ENCODE measurements at regions not wholly inside any gene's neighbourhood (a gene's known extent, or its start where the extent isn't known, plus 50 kb on each side); places are given as distances from the start of the nearest gene placed in this dataset.

DNA sequence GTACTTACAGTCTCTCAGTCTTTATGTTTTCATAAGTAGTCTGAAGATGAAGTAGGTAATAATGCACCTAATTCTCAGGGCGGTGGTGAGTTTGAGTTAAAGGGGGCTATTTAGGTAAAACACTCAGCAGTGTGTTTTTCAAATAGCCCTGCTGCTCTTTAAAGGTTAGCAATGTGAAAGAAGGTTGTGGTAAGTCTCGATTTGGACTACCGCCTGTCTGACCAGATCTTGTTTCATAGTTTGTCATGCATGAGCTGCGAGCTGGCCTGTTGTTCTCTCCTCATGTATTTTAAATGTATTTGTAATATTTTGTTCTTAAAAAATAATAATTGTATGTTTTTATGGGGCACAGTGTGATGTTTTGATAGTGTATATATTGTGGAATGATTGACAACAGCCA lies 340.2 kb downstream of the DHX35 start:
- Histone ChIP-seq H4K20me1 (replicated peaks; ENCODE audit: insufficient read depth) (no peaks in the 10 kb centered on the region), H3K4me3 (no peak overlapping the region), H3K27me3 (ENCODE audit: insufficient read depth) (no peaks in the 10 kb centered on the region), H3K27ac (ENCODE audit: low read depth) (no peak overlapping the region), H3K4me1 (ENCODE audit: insufficient read depth) (no peaks in the 10 kb centered on the region), H3K4me2 (no peak overlapping the region), H2AFZ (no peak overlapping the region), H3K9me2 (ENCODE audit: insufficient read depth) (no peaks in the 10 kb centered on the region), H3K36me3 (ENCODE audit: insufficient read depth) (no peaks in the 10 kb centered on the region), H3K79me2 (replicated peaks; ENCODE audit: insufficient read depth) (no peaks in the 10 kb centered on the region), H3F3A (replicated peaks; ENCODE audit: low read depth) (no peaks in the 10 kb centered on the region)
- Mint-ChIP-seq H3K9me3 (peaks cover under 1% of the 10 kb centered on the region; the same call in 1 of the 3 replicates), H3K4me3 (no peak overlapping the region), H3K36me3 (ENCODE audit: low read depth) (no peaks in the 10 kb centered on the region; the same call in 2 of the 3 replicates), H3K4me1 (peaks cover 3% of the 10 kb centered on the region; the same call in 2 of the 3 replicates), H3K27ac (no peak overlapping the region), H3K27me3 (ENCODE audit: insufficient read depth, low read depth, poor library complexity) (peaks cover 3% of the 10 kb centered on the region)
- DNase-seq (ENCODE audit: low spot score) (no peak), ATAC-seq (no peak)
- TF ChIP-seq JUNB (IDR thresholded peaks at IDR 0.05; ENCODE audit: unreplicated experiment): no peak
- TF ChIP-seq, protein P1, sequence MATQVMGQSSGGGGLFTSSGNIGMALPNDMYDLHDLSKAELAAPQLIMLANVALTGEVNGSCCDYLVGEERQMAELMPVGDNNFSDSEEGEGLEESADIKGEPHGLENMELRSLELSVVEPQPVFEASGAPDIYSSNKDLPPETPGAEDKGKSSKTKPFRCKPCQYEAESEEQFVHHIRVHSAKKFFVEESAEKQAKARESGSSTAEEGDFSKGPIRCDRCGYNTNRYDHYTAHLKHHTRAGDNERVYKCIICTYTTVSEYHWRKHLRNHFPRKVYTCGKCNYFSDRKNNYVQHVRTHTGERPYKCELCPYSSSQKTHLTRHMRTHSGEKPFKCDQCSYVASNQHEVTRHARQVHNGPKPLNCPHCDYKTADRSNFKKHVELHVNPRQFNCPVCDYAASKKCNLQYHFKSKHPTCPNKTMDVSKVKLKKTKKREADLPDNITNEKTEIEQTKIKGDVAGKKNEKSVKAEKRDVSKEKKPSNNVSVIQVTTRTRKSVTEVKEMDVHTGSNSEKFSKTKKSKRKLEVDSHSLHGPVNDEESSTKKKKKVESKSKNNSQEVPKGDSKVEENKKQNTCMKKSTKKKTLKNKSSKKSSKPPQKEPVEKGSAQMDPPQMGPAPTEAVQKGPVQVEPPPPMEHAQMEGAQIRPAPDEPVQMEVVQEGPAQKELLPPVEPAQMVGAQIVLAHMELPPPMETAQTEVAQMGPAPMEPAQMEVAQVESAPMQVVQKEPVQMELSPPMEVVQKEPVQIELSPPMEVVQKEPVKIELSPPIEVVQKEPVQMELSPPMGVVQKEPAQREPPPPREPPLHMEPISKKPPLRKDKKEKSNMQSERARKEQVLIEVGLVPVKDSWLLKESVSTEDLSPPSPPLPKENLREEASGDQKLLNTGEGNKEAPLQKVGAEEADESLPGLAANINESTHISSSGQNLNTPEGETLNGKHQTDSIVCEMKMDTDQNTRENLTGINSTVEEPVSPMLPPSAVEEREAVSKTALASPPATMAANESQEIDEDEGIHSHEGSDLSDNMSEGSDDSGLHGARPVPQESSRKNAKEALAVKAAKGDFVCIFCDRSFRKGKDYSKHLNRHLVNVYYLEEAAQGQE (IDR thresholded peaks at IDR 0.05; ENCODE audit: unreplicated experiment): no peak
- TF ChIP-seq EZH2 (IDR thresholded peaks at IDR 0.05; ENCODE audit: low read depth, unreplicated experiment): no peak
- no peak for TF ChIP-seq NANOG (IDR thresholded peaks at IDR 0.05; ENCODE audit: borderline replicate concordance)
- no peak for TF ChIP-seq POLR2AphosphoS5 (IDR thresholded peaks at IDR 0.05; ENCODE audit: low read depth)
- TF ChIP-seq, protein P2, sequence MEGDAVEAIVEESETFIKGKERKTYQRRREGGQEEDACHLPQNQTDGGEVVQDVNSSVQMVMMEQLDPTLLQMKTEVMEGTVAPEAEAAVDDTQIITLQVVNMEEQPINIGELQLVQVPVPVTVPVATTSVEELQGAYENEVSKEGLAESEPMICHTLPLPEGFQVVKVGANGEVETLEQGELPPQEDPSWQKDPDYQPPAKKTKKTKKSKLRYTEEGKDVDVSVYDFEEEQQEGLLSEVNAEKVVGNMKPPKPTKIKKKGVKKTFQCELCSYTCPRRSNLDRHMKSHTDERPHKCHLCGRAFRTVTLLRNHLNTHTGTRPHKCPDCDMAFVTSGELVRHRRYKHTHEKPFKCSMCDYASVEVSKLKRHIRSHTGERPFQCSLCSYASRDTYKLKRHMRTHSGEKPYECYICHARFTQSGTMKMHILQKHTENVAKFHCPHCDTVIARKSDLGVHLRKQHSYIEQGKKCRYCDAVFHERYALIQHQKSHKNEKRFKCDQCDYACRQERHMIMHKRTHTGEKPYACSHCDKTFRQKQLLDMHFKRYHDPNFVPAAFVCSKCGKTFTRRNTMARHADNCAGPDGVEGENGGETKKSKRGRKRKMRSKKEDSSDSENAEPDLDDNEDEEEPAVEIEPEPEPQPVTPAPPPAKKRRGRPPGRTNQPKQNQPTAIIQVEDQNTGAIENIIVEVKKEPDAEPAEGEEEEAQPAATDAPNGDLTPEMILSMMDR (conservative IDR thresholded peaks at IDR 0.05; ENCODE audit: low read depth in 2 of 2): no peak
- no peak for TF ChIP-seq CREB1 (CRISPR knock-in tag; IDR thresholded peaks at IDR 0.05; ENCODE audit: low read depth)
- TF ChIP-seq STAT1 (IDR thresholded peaks at IDR 0.05; ENCODE audit: unreplicated experiment): no peak

GRCh38 chr20:39299783-39300182 lies 337.6 kb downstream of the DHX35 start:
- Mint-ChIP-seq H3K27me3 (ENCODE audit: insufficient read depth, low read depth, poor library complexity) (peaks cover 3% of the 10 kb centered on the region), H3K9me3 (no peaks in the 10 kb centered on the region), H3K4me3 (no peak overlapping the region), H3K27ac (no peak overlapping the region), H3K4me1 (peaks cover 8% of the 10 kb centered on the region), H3K36me3 (ENCODE audit: low read depth) (no peaks in the 10 kb centered on the region)
- H4K20me1 ChIP-seq (replicated peaks; ENCODE audit: insufficient read depth): no peaks in the 10 kb centered on the region
- no peak overlapping the region for H3K4me2 ChIP-seq
- ATAC-seq: no peak
- H3K4me3 ChIP-seq: no peak overlapping the region
- no peaks in the 10 kb centered on the region for H3K9me2 ChIP-seq (ENCODE audit: insufficient read depth)
- TF ChIP-seq STAT1 (IDR thresholded peaks at IDR 0.05; ENCODE audit: unreplicated experiment) (no peak), JUNB (IDR thresholded peaks at IDR 0.05; ENCODE audit: unreplicated experiment) (no peak), EZH2 (IDR thresholded peaks at IDR 0.05; ENCODE audit: low read depth, unreplicated experiment) (no peak)
- TF ChIP-seq, protein P3, sequence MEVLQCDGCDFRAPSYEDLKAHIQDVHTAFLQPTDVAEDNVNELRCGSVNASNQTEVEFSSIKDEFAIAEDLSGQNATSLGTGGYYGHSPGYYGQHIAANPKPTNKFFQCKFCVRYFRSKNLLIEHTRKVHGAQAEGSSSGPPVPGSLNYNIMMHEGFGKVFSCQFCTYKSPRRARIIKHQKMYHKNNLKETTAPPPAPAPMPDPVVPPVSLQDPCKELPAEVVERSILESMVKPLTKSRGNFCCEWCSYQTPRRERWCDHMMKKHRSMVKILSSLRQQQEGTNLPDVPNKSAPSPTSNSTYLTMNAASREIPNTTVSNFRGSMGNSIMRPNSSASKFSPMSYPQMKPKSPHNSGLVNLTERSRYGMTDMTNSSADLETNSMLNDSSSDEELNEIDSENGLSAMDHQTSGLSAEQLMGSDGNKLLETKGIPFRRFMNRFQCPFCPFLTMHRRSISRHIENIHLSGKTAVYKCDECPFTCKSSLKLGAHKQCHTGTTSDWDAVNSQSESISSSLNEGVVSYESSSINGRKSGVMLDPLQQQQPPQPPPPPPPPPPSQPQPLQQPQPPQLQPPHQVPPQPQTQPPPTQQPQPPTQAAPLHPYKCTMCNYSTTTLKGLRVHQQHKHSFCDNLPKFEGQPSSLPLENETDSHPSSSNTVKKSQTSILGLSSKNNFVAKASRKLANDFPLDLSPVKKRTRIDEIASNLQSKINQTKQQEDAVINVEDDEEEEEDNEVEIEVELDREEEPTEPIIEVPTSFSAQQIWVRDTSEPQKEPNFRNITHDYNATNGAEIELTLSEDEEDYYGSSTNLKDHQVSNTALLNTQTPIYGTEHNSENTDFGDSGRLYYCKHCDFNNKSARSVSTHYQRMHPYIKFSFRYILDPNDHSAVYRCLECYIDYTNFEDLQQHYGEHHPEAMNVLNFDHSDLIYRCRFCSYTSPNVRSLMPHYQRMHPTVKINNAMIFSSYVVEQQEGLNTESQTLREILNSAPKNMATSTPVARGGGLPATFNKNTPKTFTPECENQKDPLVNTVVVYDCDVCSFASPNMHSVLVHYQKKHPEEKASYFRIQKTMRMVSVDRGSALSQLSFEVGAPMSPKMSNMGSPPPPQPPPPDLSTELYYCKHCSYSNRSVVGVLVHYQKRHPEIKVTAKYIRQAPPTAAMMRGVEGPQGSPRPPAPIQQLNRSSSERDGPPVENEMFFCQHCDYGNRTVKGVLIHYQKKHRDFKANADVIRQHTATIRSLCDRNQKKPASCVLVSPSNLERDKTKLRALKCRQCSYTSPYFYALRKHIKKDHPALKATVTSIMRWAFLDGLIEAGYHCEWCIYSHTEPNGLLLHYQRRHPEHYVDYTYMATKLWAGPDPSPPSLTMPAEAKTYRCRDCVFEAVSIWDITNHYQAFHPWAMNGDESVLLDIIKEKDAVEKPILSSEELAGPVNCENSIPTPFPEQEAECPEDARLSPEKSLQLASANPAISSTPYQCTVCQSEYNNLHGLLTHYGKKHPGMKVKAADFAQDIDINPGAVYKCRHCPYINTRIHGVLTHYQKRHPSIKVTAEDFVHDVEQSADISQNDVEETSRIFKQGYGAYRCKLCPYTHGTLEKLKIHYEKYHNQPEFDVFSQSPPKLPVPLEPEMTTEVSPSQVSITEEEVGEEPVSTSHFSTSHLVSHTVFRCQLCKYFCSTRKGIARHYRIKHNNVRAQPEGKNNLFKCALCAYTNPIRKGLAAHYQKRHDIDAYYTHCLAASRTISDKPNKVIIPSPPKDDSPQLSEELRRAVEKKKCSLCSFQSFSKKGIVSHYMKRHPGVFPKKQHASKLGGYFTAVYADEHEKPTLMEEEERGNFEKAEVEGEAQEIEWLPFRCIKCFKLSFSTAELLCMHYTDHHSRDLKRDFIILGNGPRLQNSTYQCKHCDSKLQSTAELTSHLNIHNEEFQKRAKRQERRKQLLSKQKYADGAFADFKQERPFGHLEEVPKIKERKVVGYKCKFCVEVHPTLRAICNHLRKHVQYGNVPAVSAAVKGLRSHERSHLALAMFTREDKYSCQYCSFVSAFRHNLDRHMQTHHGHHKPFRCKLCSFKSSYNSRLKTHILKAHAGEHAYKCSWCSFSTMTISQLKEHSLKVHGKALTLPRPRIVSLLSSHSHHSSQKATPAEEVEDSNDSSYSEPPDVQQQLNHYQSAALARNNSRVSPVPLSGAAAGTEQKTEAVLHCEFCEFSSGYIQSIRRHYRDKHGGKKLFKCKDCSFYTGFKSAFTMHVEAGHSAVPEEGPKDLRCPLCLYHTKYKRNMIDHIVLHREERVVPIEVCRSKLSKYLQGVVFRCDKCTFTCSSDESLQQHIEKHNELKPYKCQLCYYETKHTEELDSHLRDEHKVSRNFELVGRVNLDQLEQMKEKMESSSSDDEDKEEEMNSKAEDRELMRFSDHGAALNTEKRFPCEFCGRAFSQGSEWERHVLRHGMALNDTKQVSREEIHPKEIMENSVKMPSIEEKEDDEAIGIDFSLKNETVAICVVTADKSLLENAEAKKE (CRISPR knock-in tag; IDR thresholded peaks at IDR 0.05): no peak
- no peaks in the 10 kb centered on the region for H3K79me2 ChIP-seq (replicated peaks; ENCODE audit: insufficient read depth)
- no peak overlapping the region for H3K27ac ChIP-seq (ENCODE audit: low read depth)
- H3K27me3 ChIP-seq (ENCODE audit: insufficient read depth): no peaks in the 10 kb centered on the region
- H3K36me3 ChIP-seq (ENCODE audit: insufficient read depth): no peaks in the 10 kb centered on the region
- peaks cover 3% of the 10 kb centered on the region for H3K4me1 ChIP-seq (ENCODE audit: insufficient read depth)
- H3F3A ChIP-seq (replicated peaks; ENCODE audit: low read depth): no peaks in the 10 kb centered on the region
- DNase-seq (ENCODE audit: low spot score): no peak
- H2AFZ ChIP-seq: no peak overlapping the region
